GM12878 (cell line): ENCODE measurements at regions not wholly inside any gene's neighbourhood (a gene's known extent, or its start where the extent isn't known, plus 50 kb on each side); places are given as distances from the start of the nearest gene placed in this dataset.

Source experiments
- ATAC-seq: fragments of 200-7000 bp; cut with Tn5 transposase; 3 replicates; pipeline ENCODE4 v1.9.1; 2020; ENCODE audit warnings: mild to moderate bottlenecking, moderate library complexity
- BruUV-seq: library from RNA; stranded (reverse); fragments of 400-500 nt; replicated peaks from 2 replicates; lab custom pipeline; 2021; lab: Mats Ljungman, UMichigan
- CTCF ChIA-PET: fragments of 300-600 bp; sonication (Branson Sonifier 250); formaldehyde crosslinking; extraction: SDS; loops from one replicate; lab custom pipeline; 2021; ENCODE audit warnings: inconsistent platforms; lab: Yijun Ruan, JAX
- POLR2A ChIA-PET: fragments of 350-600 bp; formaldehyde crosslinking; extraction: SDS; loops from one replicate; lab custom pipeline; 2021; ENCODE audit warnings: inconsistent platforms; lab: Charles Lee
- RAD21 ChIA-PET: fragments of 300-600 bp; sonication (Branson Sonifier 250); formaldehyde crosslinking; loops from one replicate; lab custom pipeline; 2023; ENCODE audit warnings: antibody characterized with exemption; ENCODE audit not compliant: unreplicated experiment; lab: Charles Lee
- SMC1A ChIA-PET: fragments of 300-600 bp; sonication (Branson Sonifier 250); formaldehyde crosslinking; loops from one replicate; lab custom pipeline; 2023; ENCODE audit not compliant: unreplicated experiment, uncharacterized antibody; lab: Charles Lee
- DNase-seq: peaks from one replicate; pipeline ENCODE4 v3.0.0-alpha.2; 2011; ENCODE audit warnings: low read depth, low spot score
- FAIRE-seq: peaks from 3 replicates; lab custom pipeline; 2011; peaks lifted over from hg19 to GRCh38; lab: Jason Lieb, UNC
- H2AFZ ChIP-seq: 2 replicates; pipeline ENCODE4 v1.6.0; 2011; ENCODE audit warnings: low read depth, low read length, control low read depth; ENCODE audit not compliant: control insufficient read depth
- H3K27ac ChIP-seq: 2 replicates; pipeline ENCODE4 v1.5.1; 2011; ENCODE audit warnings: control low read depth; ENCODE audit not compliant: control insufficient read depth, insufficient read depth
- H3K27me3 ChIP-seq, 2 experiments: replicated peaks in 1 of 2; 2 replicates each; pipeline versions ENCODE4 v1.6.0 to v1.6.1; 2011; ENCODE audit warnings: low read length in 1 of 2; ENCODE audit not compliant: control insufficient read depth in 2 of 2, insufficient read depth in 2 of 2
- H3K36me3 ChIP-seq, 2 experiments: 2 replicates each; pipeline ENCODE4 v1.5.1; 2011; ENCODE audit warnings: low read length in 1 of 2; ENCODE audit not compliant: control insufficient read depth in 2 of 2, insufficient read depth in 2 of 2
- H3K4me1 ChIP-seq: 2 replicates; pipeline ENCODE4 v1.6.1; 2011; ENCODE audit warnings: mild to moderate bottlenecking, low read length, moderate library complexity, mixed read lengths; ENCODE audit not compliant: control insufficient read depth, insufficient read depth
- H3K4me2 ChIP-seq: 2 replicates; pipeline ENCODE4 v1.6.0; 2011; ENCODE audit warnings: control low read depth; ENCODE audit not compliant: control insufficient read depth, insufficient read depth
- H3K4me3 ChIP-seq: fragments of 200-600 bp; sonication (generic); 2 replicates; pipeline ENCODE4 v1.5.1; 2016
- H3K79me2 ChIP-seq: 2 replicates; pipeline ENCODE4 v1.6.0; 2011; ENCODE audit warnings: low read length; ENCODE audit not compliant: control insufficient read depth, insufficient read depth
- H3K9ac ChIP-seq: 2 replicates; pipeline ENCODE4 v1.8.0; 2011; ENCODE audit warnings: low read length, control low read depth, mixed read lengths; ENCODE audit not compliant: control insufficient read depth, insufficient read depth
- H3K9me3 ChIP-seq: replicated peaks from 3 replicates; pipeline ENCODE4 v1.5.1; 2011; ENCODE audit warnings: mild to moderate bottlenecking, low read length; ENCODE audit not compliant: control insufficient read depth, insufficient read depth
- H4K20me1 ChIP-seq: 2 replicates; pipeline ENCODE4 v1.6.0; 2011; ENCODE audit not compliant: control insufficient read depth, insufficient read depth
- ASH2L ChIP-seq: fragments of 300-600, 200-600 bp; sonication (generic); IDR thresholded peaks from 2 replicates; pipeline ENCODE4 v1.6.1; 2017; ENCODE audit warnings: low read depth, mild to moderate bottlenecking, borderline replicate concordance
- BACH1 ChIP-seq: fragments of 450-650 bp; IDR thresholded peaks from 2 replicates; pipeline ENCODE4 v1.6.1; 2017; ENCODE audit warnings: mild to moderate bottlenecking, borderline replicate concordance
- BCL11A ChIP-seq: IDR thresholded peaks from 2 replicates; pipeline ENCODE4 v1.6.1; 2011; ENCODE audit warnings: low read depth, low read length
- EGR1 ChIP-seq, 2 experiments: IDR thresholded peaks; 1 replicate in 1 of 2; 2 replicates in 1 of 2; pipeline ENCODE4 v1.6.1; 2011 to 2012; ENCODE audit warnings: low read depth in 2 of 2, low read length in 2 of 2, borderline replicate concordance in 1 of 2, mild to moderate bottlenecking in 1 of 2, moderate library complexity in 1 of 2
- FOXK2 ChIP-seq: fragments of 450-650 bp; IDR thresholded peaks from 2 replicates; pipeline ENCODE4 v1.6.1; 2017; ENCODE audit warnings: mild to moderate bottlenecking, moderate library complexity
- FOXM1 ChIP-seq: IDR thresholded peaks from 2 replicates; pipeline ENCODE4 v1.6.1; 2012; ENCODE audit warnings: low read depth, mild to moderate bottlenecking, inconsistent platforms, low read length, moderate library complexity
- HDAC2 ChIP-seq: fragments of 200-600 bp; sonication (generic); IDR thresholded peaks from 2 replicates; pipeline ENCODE4 v1.6.1; 2017
- MLLT1 ChIP-seq: fragments of 450-650 bp; IDR thresholded peaks from 2 replicates; pipeline ENCODE4 v1.6.1; 2016; ENCODE audit warnings: mild to moderate bottlenecking
- MTA3 ChIP-seq: IDR thresholded peaks from 2 replicates; pipeline ENCODE4 v1.6.1; 2012; ENCODE audit warnings: low read length, inconsistent platforms, borderline replicate concordance
- REST ChIP-seq: IDR thresholded peaks from 2 replicates; pipeline ENCODE4 v1.6.1; 2012; ENCODE audit warnings: mild to moderate bottlenecking, low read depth, low read length
- SMAD5 ChIP-seq: IDR thresholded peaks from 2 replicates; pipeline ENCODE4 v1.6.1; 2016; ENCODE audit warnings: antibody characterized with exemption, low read depth
- SP1 ChIP-seq: IDR thresholded peaks from one replicate; pipeline ENCODE4 v1.6.1; 2011; ENCODE audit warnings: low read depth, low read length
- TBL1XR1 ChIP-seq: IDR thresholded peaks from 2 replicates; pipeline ENCODE4 v1.6.1; 2012; ENCODE audit warnings: low read depth, low read length, improper control_type of control experiment
- ZNF592 ChIP-seq: fragments of 450-650 bp; IDR thresholded peaks from 2 replicates; pipeline ENCODE4 v1.6.1; 2017; ENCODE audit warnings: mild to moderate bottlenecking, moderate library complexity
- WGBS: methylation state at CpG from one replicate; pipeline ENCODE4 v1.1.6; 2016; ENCODE audit warnings: low lambda C conversion rate; ENCODE audit not compliant: insufficient replicate concordance, insufficient coverage; ENCODE audit errors: missing lambda C conversion rate; 5-methylcytosine and 5-hydroxymethylcytosine counted together
- in situ Hi-C: fragments of 300-500 bp; cut with MboI; formaldehyde crosslinking; loops from 9 replicates; pipeline ENCODE4 v1.14.3; 2018; ENCODE audit warnings: mixed read lengths
- intact Hi-C: fragments of 100-400 bp; cut with micrococcal nuclease; formaldehyde crosslinking; loops from one replicate; pipeline ENCODE4 v1.14.2; 2022; ENCODE audit not compliant: unreplicated experiment

GRCh38 chr5:173672891-173673290 is 56.4 kb upstream of the BOD1 start (continued):
- TF ChIP-seq BCL11A = no peak
- TF ChIP-seq FOXK2 = no peak
- TF ChIP-seq SP1 = no peak
- TF ChIP-seq SMAD5 = no peak
- no peak for TF ChIP-seq FOXM1
- TF ChIP-seq, all 136 proteins: peak for 0

- POLR2A ChIA-PET = interaction anchor here (0.6 kb wide), 1 partner anchor 63 kb away, joined by 3 read pairs; no protein-coding TSS in a partner anchor
- Histone ChIP-seq H3K9ac (no peak overlapping the region), H3K4me2 (no peak overlapping the region), H3K27ac (no peak overlapping the region), H2AFZ (no peak overlapping the region), H3K4me1 (no peaks in the 10 kb centered on the region), H3K4me3 (no peak overlapping the region), H3K27me3 (no peaks in the 10 kb centered on the region), H3K36me3 (no peaks in the 10 kb centered on the region), H3K79me2 (no peaks in the 10 kb centered on the region), H3K9me3 (peaks cover 2% of the 10 kb centered on the region; the same call in 2 of the 3 replicates), H4K20me1 (no peaks in the 10 kb centered on the region)
- WGBS = 65% methylated on average over 15 of the region's 16 CpGs
- SMC1A ChIA-PET = no interaction called here
- CTCF ChIA-PET = no interaction called here
- FAIRE-seq (no peak), DNase-seq (no peak), ATAC-seq (no peak)
- no TSS peak for BruUV-seq
- RAD21 ChIA-PET = no interaction called here
- intact Hi-C loops = no loop called here
- in situ Hi-C loops = no loop called here
- TF ChIP-seq TBL1XR1 (no peak), ASH2L (no peak), MTA3 (no peak), REST (no peak), BACH1 (no peak), EGR1 (IDR thresholded peaks at IDR 0.05; ENCODE audit: borderline replicate concordance in 1 of 2, low read depth in 2 of 2, low read length in 2 of 2) (no peak), HDAC2 (no peak), MLLT1 (no peak), ZNF592 (no peak)
These were observed 57.0 kb upstream of the BOD1 start for GRCh38 chr5:173673295-173674101.
